HEK293 (cell line): ENCODE measurements at regions not wholly inside any gene's neighbourhood (a gene's known extent, or its start where the extent isn't known, plus 50 kb on each side); places are given as distances from the start of the nearest gene placed in this dataset.

Experiments
- ZBTB11 ChIP-seq: fragments of 450-650 bp; formaldehyde crosslinking; conservative IDR thresholded peaks from 2 replicates; pipeline ENCODE4 v1.5.1; 2016; ENCODE audit warnings: low read depth, missing biosample characterization, missing genetic modification characterization
- ZBTB8A ChIP-seq: fragments of 450-650 bp; formaldehyde crosslinking; IDR thresholded peaks from 2 replicates; pipeline ENCODE4 v1.5.1; 2016; ENCODE audit warnings: missing biosample characterization, missing genetic modification characterization
- ZNF175 ChIP-seq: fragments of 450-650 bp; formaldehyde crosslinking; IDR thresholded peaks from 2 replicates; pipeline ENCODE4 v1.5.1; 2016; ENCODE audit warnings: missing biosample characterization, missing genetic modification characterization
- ZNF274 ChIP-seq, 2 experiments: fragments of 200-500 bp in 1 of 2; fragments of 450-650 bp in 1 of 2; sonication (Bioruptor generic) in 1 of 2; formaldehyde crosslinking in 1 of 2; IDR thresholded peaks; 2 replicates each; pipeline versions ENCODE4 v1.5.1 to v1.6.1; 2014 to 2016; ENCODE audit warnings: borderline replicate concordance in 1 of 2, inconsistent platforms in 1 of 2, low read length in 1 of 2, missing biosample characterization in 1 of 2, missing genetic modification characterization in 1 of 2
- ZNF423 ChIP-seq: fragments of 450-650 bp; formaldehyde crosslinking; IDR thresholded peaks from 2 replicates; pipeline ENCODE4 v1.5.1; 2016; ENCODE audit warnings: missing biosample characterization, missing genetic modification characterization
- ZNF513 ChIP-seq: fragments of 450-650 bp; IDR thresholded peaks from 2 replicates; pipeline ENCODE4 v1.5.1; 2018; ENCODE audit warnings: missing biosample characterization, missing genetic modification characterization
- ZNF514 ChIP-seq: fragments of 450-650 bp; formaldehyde crosslinking; IDR thresholded peaks from 2 replicates; pipeline ENCODE4 v1.5.1; 2016; ENCODE audit warnings: missing biosample characterization, missing genetic modification characterization
- ZNF600 ChIP-seq: fragments of 450-650 bp; formaldehyde crosslinking; IDR thresholded peaks from 2 replicates; pipeline ENCODE4 v1.5.1; 2016; ENCODE audit warnings: missing biosample characterization, missing genetic modification characterization
- ZNF660 ChIP-seq: fragments of 450-650 bp; IDR thresholded peaks from 2 replicates; pipeline ENCODE4 v1.5.1; 2018; ENCODE audit warnings: missing biosample characterization, mild to moderate bottlenecking, missing genetic modification characterization
- TF ChIP-seq, protein P1 (sequence below): fragments of 450-650 bp; formaldehyde crosslinking; IDR thresholded peaks from 2 replicates; pipeline ENCODE4 v1.5.1; 2016; ENCODE audit warnings: missing biosample characterization, missing genetic modification characterization

GRCh38 chr3:55296030-55296429 is 191.1 kb downstream of the WNT5A start:
- TF ChIP-seq ZNF514 (tag by site-specific recombination) = no peak
- no peak for TF ChIP-seq ZBTB11
- TF ChIP-seq ZNF423 (tag by site-specific recombination) = no peak
- TF ChIP-seq, protein P1, sequence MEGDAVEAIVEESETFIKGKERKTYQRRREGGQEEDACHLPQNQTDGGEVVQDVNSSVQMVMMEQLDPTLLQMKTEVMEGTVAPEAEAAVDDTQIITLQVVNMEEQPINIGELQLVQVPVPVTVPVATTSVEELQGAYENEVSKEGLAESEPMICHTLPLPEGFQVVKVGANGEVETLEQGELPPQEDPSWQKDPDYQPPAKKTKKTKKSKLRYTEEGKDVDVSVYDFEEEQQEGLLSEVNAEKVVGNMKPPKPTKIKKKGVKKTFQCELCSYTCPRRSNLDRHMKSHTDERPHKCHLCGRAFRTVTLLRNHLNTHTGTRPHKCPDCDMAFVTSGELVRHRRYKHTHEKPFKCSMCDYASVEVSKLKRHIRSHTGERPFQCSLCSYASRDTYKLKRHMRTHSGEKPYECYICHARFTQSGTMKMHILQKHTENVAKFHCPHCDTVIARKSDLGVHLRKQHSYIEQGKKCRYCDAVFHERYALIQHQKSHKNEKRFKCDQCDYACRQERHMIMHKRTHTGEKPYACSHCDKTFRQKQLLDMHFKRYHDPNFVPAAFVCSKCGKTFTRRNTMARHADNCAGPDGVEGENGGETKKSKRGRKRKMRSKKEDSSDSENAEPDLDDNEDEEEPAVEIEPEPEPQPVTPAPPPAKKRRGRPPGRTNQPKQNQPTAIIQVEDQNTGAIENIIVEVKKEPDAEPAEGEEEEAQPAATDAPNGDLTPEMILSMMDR = no peak
- TF ChIP-seq ZNF175 (tag by site-specific recombination) = no peak
- TF ChIP-seq ZNF660 (tag by site-specific recombination) = no peak
- no peak for TF ChIP-seq ZNF513
- TF ChIP-seq ZBTB8A (tag by site-specific recombination) = no peak
- no peak for TF ChIP-seq ZNF274 (IDR thresholded peaks at IDR 0.05; ENCODE audit: low read length)
- TF ChIP-seq ZNF274 (tag by site-specific recombination; IDR thresholded peaks at IDR 0.05; ENCODE audit: borderline replicate concordance) = no peak
- TF ChIP-seq ZNF600 = no peak
